K562 (cell line): ENCODE measurements at regions not wholly inside any gene's neighbourhood (a gene's known extent, or its start where the extent isn't known, plus 50 kb on each side); places are given as distances from the start of the nearest gene placed in this dataset.

Experiments used
- ATAC-seq: fragments of 200-7000 bp; cut with Tn5 transposase; 3 replicates; pipeline ENCODE4 v1.9.1; 2020; ENCODE audit warnings: moderate library complexity
- BruUV-seq: library from RNA; stranded (reverse); fragments of 400-500 nt; replicated peaks from 2 replicates; lab custom pipeline; 2021; lab: Mats Ljungman, UMichigan
- CTCF ChIA-PET: fragments of 300-600 bp; formaldehyde crosslinking; extraction: SDS; loops from one replicate; lab custom pipeline; 2021; ENCODE audit warnings: low intra/inter-chr PET ratio; lab: Yijun Ruan, JAX
- POLR2A ChIA-PET: fragments of 300-600, 350-650 bp; sonication (Branson Sonifier 250); formaldehyde crosslinking; extraction: SDS; loops from one replicate; lab custom pipeline; 2021; ENCODE audit warnings: antibody characterized with exemption, inconsistent platforms; lab: Yijun Ruan, JAX
- DNase-seq, 4 experiments: peaks; one replicate each; pipeline versions ENCODE4 v3.0.0 to v3.0.0-alpha.2; 2011 to 2018; ENCODE audit warnings: low spot score in 3 of 4, mixed read lengths in 3 of 4; ENCODE audit errors: extremely low read depth in 1 of 4
- FAIRE-seq: peaks from 2 replicates; lab custom pipeline; 2011; peaks lifted over from hg19 to GRCh38; lab: Jason Lieb, UNC
- H2AFZ ChIP-seq: 2 replicates; pipeline ENCODE4 v1.6.0; 2011; ENCODE audit warnings: low read depth, low read length, control low read depth, inconsistent platforms
- H3K27ac ChIP-seq: fragments of 200-600 bp; 3 replicates; pipeline ENCODE4 v1.8.0; 2011; ENCODE audit warnings: low read depth, mild to moderate bottlenecking, control low read depth, inconsistent platforms, low read length, moderate library complexity, mixed read lengths; ENCODE audit errors: extremely low read depth
- H3K27me3 ChIP-seq, 2 experiments: fragments of 300-600 bp in 1 of 2; 2 replicates in 1 of 2; 3 replicates in 1 of 2; pipeline versions ENCODE4 v1.6.0 to v1.8.0; 2011; ENCODE audit warnings: inconsistent platforms in 2 of 2, low read length in 2 of 2, mild to moderate bottlenecking in 1 of 2, mixed read lengths in 1 of 2, moderate library complexity in 1 of 2; ENCODE audit not compliant: control insufficient read depth in 2 of 2, insufficient read depth in 2 of 2
- H3K36me3 ChIP-seq: fragments of 300-600 bp; 3 replicates; pipeline ENCODE4 v1.8.0; 2011; ENCODE audit warnings: mild to moderate bottlenecking, low read length, inconsistent platforms; ENCODE audit not compliant: control insufficient read depth, insufficient read depth
- H3K4me1 ChIP-seq, 2 experiments: fragments of 200-600 bp in 1 of 2; replicated peaks in 1 of 2; 2 replicates in 1 of 2; 3 replicates in 1 of 2; pipeline versions ENCODE4 v1.5.1 to v1.8.0; 2011; ENCODE audit warnings: inconsistent platforms in 2 of 2, low read length in 2 of 2, mild to moderate bottlenecking in 1 of 2, mixed read lengths in 1 of 2, moderate library complexity in 1 of 2; ENCODE audit not compliant: control insufficient read depth in 2 of 2, insufficient read depth in 2 of 2
- H3K4me2 ChIP-seq: 2 replicates; pipeline ENCODE4 v1.6.1; 2011; ENCODE audit warnings: low read length, control low read depth, inconsistent platforms, mixed read lengths; ENCODE audit not compliant: insufficient read depth
- H3K4me3 ChIP-seq: fragments of 200-600 bp; sonication (generic), shearing (Covaris generic); 2 replicates; pipeline ENCODE4 v1.5.1; 2016; ENCODE audit warnings: control low read depth, inconsistent platforms
- H3K79me2 ChIP-seq: fragments of 200-600 bp; 3 replicates; pipeline ENCODE4 v1.8.0; 2011; ENCODE audit warnings: low read length, inconsistent platforms; ENCODE audit not compliant: control insufficient read depth, insufficient read depth
- H3K9ac ChIP-seq, 2 experiments: 2 replicates each; pipeline versions ENCODE4 v1.6.0 to v1.6.1; 2011; ENCODE audit warnings: low read depth in 2 of 2, low read length in 2 of 2, control low read depth in 1 of 2, inconsistent platforms in 1 of 2, mild to moderate bottlenecking in 1 of 2, mixed read lengths in 1 of 2; ENCODE audit not compliant: insufficient read depth in 1 of 2
- H3K9me1 ChIP-seq: one replicate; pipeline ENCODE4 v1.6.0; 2011; ENCODE audit warnings: inconsistent platforms, mild to moderate bottlenecking, low read length, moderate library complexity; ENCODE audit not compliant: control insufficient read depth, insufficient read depth
- H3K9me3 ChIP-seq: replicated peaks from 2 replicates; pipeline ENCODE4 v1.5.1; 2011; ENCODE audit warnings: low read depth, low read length, inconsistent platforms; ENCODE audit not compliant: control insufficient read depth, insufficient read depth
- H4K20me1 ChIP-seq: replicated peaks from 2 replicates; pipeline ENCODE4 v1.6.1; 2011; ENCODE audit warnings: low read length, inconsistent platforms, mixed read lengths; ENCODE audit not compliant: control insufficient read depth, insufficient read depth
- ARID4B ChIP-seq: sonication (generic); formaldehyde crosslinking; IDR thresholded peaks from 2 replicates; pipeline ENCODE4 v1.8.0; 2022; ENCODE audit warnings: mild to moderate bottlenecking, missing genetic modification reagents
- CCAR2 ChIP-seq: fragments of 200-400 bp; formaldehyde crosslinking; IDR thresholded peaks from 2 replicates; pipeline ENCODE4 v1.6.1; 2017; ENCODE audit warnings: mild to moderate bottlenecking, low read depth, low read length
- ETS2 ChIP-seq: IDR thresholded peaks from 2 replicates; pipeline ENCODE4 v1.6.1; 2016; ENCODE audit warnings: borderline replicate concordance, missing genetic modification characterization, mild to moderate bottlenecking, moderate library complexity, missing compliant biosample characterization; ENCODE audit not compliant: poor library complexity, severe bottlenecking
- REST ChIP-seq, 2 experiments: fragments of 450-650 bp; formaldehyde crosslinking in 1 of 2; IDR thresholded peaks; 2 replicates each; pipeline versions ENCODE4 v1.4.0 to v1.6.1; 2014 to 2020; ENCODE audit warnings: mild to moderate bottlenecking in 2 of 2, borderline replicate concordance in 1 of 2, low read depth in 1 of 2
- ZFP1 ChIP-seq: fragments of 450-650 bp; formaldehyde crosslinking; IDR thresholded peaks from 2 replicates; pipeline ENCODE4 v1.4.0; 2020; ENCODE audit warnings: mild to moderate bottlenecking, mixed read lengths
- ZNF24 ChIP-seq: fragments of 450-650 bp; IDR thresholded peaks from 2 replicates; pipeline ENCODE4 v1.6.1; 2016
- ZNF695 ChIP-seq: fragments of 450-650 bp; formaldehyde crosslinking; IDR thresholded peaks from 2 replicates; pipeline ENCODE4 v1.4.0; 2020; ENCODE audit warnings: mild to moderate bottlenecking, moderate library complexity
- ZSCAN32 ChIP-seq: fragments of 450-650 bp; formaldehyde crosslinking; IDR thresholded peaks from 2 replicates; pipeline ENCODE4 v1.4.0; 2020; ENCODE audit warnings: mild to moderate bottlenecking, moderate library complexity
- WGBS: fragments of 100-300 bp; shearing (Covaris generic); methylation state at CpG from one replicate; pipeline ENCODE4 v1.1.6; 2016; ENCODE audit warnings: low coverage, mixed read lengths; ENCODE audit not compliant: insufficient coverage; ENCODE audit errors: missing lambda C conversion rate; 5-methylcytosine and 5-hydroxymethylcytosine counted together
- in situ Hi-C: fragments of 300-500 bp; cut with MboI; formaldehyde crosslinking; loops from 4 replicates; pipeline ENCODE4 v1.15.0; 2018; ENCODE audit warnings: inconsistent platforms, mixed read lengths
- intact Hi-C: fragments of 100-400 bp; cut with micrococcal nuclease; formaldehyde crosslinking; loops from 2 replicates; pipeline ENCODE4 v1.14.2; 2022

GRCh38 chr7:46661431-46661830 is 740.4 kb upstream of the IGFBP3 start (continued):
- no peak for TF ChIP-seq ETS2 (tag)

- no peaks in the 10 kb centered on the region for H4K20me1 ChIP-seq
- no peak overlapping the region for H3K4me3 ChIP-seq
- intact Hi-C loops, result no loop called here
- H3K9me1 ChIP-seq, result no peaks in the 10 kb centered on the region
- no peak overlapping the region for H3K27ac ChIP-seq
- no peaks in the 10 kb centered on the region for H3K4me1 ChIP-seq
- ChIA-PET POLR2A (interaction anchor here (0.7 kb wide), 1 partner anchor 658 kb away, joined by 3 read pairs; no protein-coding TSS in a partner anchor), CTCF (no interaction called here)
- no peak for ATAC-seq
- H3K36me3 ChIP-seq, result no peaks in the 10 kb centered on the region
- no TSS peak for BruUV-seq
- H3K27me3 ChIP-seq, result no peaks in the 10 kb centered on the region
- H3K79me2 ChIP-seq, result no peaks in the 10 kb centered on the region
- H3K9me3 ChIP-seq, result no peaks in the 10 kb centered on the region
- no peak overlapping the region for H3K9ac ChIP-seq
- no peak overlapping the region for H3K4me2 ChIP-seq
- in situ Hi-C loops, result no loop called here
- 3% methylated on average over 2 of the region's 2 CpGs for WGBS
- no peak for FAIRE-seq
- no peak overlapping the region for H2AFZ ChIP-seq
- no peak for DNase-seq
- TF ChIP-seq ARID4B (CRISPR knock-in tag) (no peak), ZNF24 (no peak), CCAR2 (no peak), ZSCAN32 (CRISPR knock-in tag) (no peak), ZNF695 (CRISPR knock-in tag) (no peak), ZFP1 (no peak), REST (IDR thresholded peaks at IDR 0.05; ENCODE audit: borderline replicate concordance) (no peak), REST (CRISPR knock-in tag; IDR thresholded peaks at IDR 0.05; ENCODE audit: low read depth) (no peak)
Observed at GRCh38 chr7:46660402-46660980, 739.4 kb upstream of the IGFBP3 start.
